Kidney (tissue), 13 donors: ENCODE measurements at regions not wholly inside any gene's neighbourhood (a gene's known extent, or its start where the extent isn't known, plus 50 kb on each side); places are given as distances from the start of the nearest gene placed in this dataset.

Experiments used
- DNase-seq, 5 donors: peaks; one replicate each; pipeline ENCODE4 v3.0.0-alpha.2; 2013 to 2020
- FAIRE-seq: peaks from 2 replicates; lab custom pipeline; 2012; peaks lifted over from hg19 to GRCh38; lab: Jason Lieb, UNC
- H3K27ac ChIP-seq, 2 donors: one replicate each; pipeline ENCODE4 v1.7.0; 2013; ENCODE audit warnings: low read depth in 2 of 2, low read length in 2 of 2, inconsistent platforms in 1 of 2
- H3K27me3 ChIP-seq: one replicate; pipeline ENCODE4 v1.7.1; 2013; ENCODE audit warnings: low read length, inconsistent platforms; ENCODE audit not compliant: control insufficient read depth, insufficient read depth
- H3K36me3 ChIP-seq, 3 donors: one replicate each; pipeline versions ENCODE4 v1.7.0 to v1.7.1; 2013; ENCODE audit warnings: low read length in 3 of 3, control low read depth in 1 of 3, inconsistent platforms in 1 of 3; ENCODE audit not compliant: insufficient read depth in 3 of 3, control insufficient read depth in 2 of 3
- H3K4me1 ChIP-seq, 3 donors: one replicate each; pipeline versions ENCODE4 v1.7.0 to v1.7.1; 2013; ENCODE audit warnings: low read length in 3 of 3, inconsistent platforms in 1 of 3, low read depth in 1 of 3; ENCODE audit not compliant: control insufficient read depth in 2 of 3, insufficient read depth in 2 of 3
- H3K4me3 ChIP-seq, 3 donors: one replicate each; pipeline versions ENCODE4 v1.7.0 to v1.8.1; 2013; ENCODE audit warnings: low read length in 3 of 3, control low read depth in 1 of 3, inconsistent platforms in 1 of 3
- H3K9ac ChIP-seq, 3 donors: one replicate each; pipeline versions ENCODE4 v1.7.0 to v1.7.1; 2013; ENCODE audit warnings: low read length in 3 of 3, control low read depth in 1 of 3, inconsistent platforms in 1 of 3
- H3K9me3 ChIP-seq, 3 donors: one replicate each; pipeline versions ENCODE4 v1.7.0 to v1.7.1; 2013; ENCODE audit warnings: low read length in 3 of 3, control low read depth in 1 of 3, inconsistent platforms in 1 of 3; ENCODE audit not compliant: control insufficient read depth in 2 of 3, insufficient read depth in 1 of 3
- CTCF ChIP-seq: IDR thresholded peaks from 3 replicates; pipeline ENCODE4 v1.5.1; 2012; ENCODE audit warnings: mild to moderate bottlenecking, moderate library complexity, borderline replicate concordance; ENCODE audit not compliant: insufficient read depth; ENCODE audit errors: extremely low read depth
- intact Hi-C: fragments of 100-400 bp; cut with DNase I; formaldehyde crosslinking; loops from one replicate; pipeline ENCODE4 v1.11.1; 2022
- donor health status: control.
- donor health status: control.
- donor health status: control.
- donor health status: control.
- donor health status: control.
- donor health status: DM: yes; HTN: yes; CAD: no.
- donor health status: Normal renal cell carcinoma (clear cell type).

DNA sequence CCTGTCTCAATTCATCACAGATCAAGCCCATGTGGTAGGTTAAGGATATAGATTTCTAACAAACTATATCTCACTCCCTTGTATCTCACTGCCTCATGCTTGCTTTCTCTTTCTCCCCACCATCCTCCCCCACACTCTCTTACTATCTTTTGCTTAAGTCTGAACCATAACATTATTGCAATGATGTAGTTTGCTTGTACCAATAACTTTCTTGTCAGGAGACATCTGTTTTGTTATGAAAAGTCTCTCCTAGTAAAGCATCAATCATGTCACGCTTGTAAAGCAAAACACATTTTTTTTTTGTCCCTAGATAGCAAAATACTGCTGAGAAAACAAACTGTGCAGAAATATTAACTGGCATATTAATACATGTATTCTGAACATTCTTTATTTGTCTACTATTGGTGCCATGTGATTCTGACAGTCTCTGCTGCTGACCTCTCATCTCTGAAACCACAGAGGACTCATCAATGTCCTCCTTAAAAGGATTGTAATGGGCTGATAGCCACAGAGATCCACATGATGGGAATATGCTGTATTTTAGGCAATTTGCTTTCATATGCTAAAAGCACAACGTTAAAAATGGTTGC is 217.5 kb downstream of the VEGFC start:
- H3K4me1 ChIP-seq, result no peaks in the 10 kb centered on the region
- no peaks in the 10 kb centered on the region for H3K9me3 ChIP-seq
- H3K4me3 ChIP-seq, result no peak overlapping the region
- intact Hi-C loops, result no loop called here
- H3K27me3 ChIP-seq, result no peaks in the 10 kb centered on the region
- no peak for FAIRE-seq
- no peaks in the 10 kb centered on the region for H3K36me3 ChIP-seq
- peak in 2 of 5 donors; percentile 22 to 46 for DNase-seq
- no peak for TF ChIP-seq CTCF
- H3K9ac ChIP-seq, result no peak overlapping the region
- no peak overlapping the region for H3K27ac ChIP-seq

DNA sequence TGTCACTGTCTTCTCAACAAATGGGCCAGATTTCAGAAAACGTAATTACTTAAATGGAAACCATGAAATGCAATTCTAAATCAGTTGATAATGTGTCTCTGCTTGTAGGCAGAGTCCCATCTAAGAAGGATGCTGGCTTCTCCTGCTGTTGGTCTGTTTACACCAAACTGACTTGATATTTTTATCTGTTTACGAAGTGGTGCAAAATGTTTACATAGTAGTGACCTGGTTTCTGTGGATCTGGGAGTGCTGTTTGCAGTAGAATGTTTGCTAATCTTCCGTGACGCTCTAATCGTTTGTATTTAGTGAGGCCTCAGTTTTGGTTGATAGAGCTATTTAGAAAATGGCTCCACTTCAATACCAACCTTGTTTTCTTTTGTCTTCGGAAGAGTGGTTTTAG is 213.5 kb downstream of the VEGFC start:
- intact Hi-C loops, result no loop called here
- no peak for FAIRE-seq
- Histone ChIP-seq H3K9ac (no peak overlapping the region), H3K36me3 (no peaks in the 10 kb centered on the region), H3K4me3 (no peak overlapping the region), H3K27me3 (no peaks in the 10 kb centered on the region), H3K9me3 (no peaks in the 10 kb centered on the region), H3K4me1 (no peaks in the 10 kb centered on the region), H3K27ac (no peak overlapping the region)
- DNase-seq, result no peak
- TF ChIP-seq CTCF, result no peak

DNA sequence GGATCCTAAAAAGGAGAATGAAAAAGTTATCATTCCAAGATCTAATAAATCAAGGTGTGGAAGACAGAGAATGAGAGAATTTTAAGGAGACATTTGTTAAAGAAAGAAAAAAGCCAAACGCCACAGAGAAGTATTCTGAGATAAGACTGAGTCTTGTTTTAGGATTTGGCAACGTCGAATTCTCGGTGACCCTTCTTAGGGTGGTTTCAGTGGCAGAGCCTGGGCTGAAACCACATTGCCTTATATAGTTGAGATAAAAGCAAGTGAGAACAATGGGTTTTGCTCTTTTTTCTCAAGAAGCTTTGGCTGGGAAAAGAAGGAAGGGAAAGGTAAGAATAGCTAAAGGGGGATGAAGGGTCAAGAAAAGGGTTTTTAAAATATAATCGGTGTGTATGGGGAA is 209.4 kb downstream of the VEGFC start:
- DNase-seq (no peak), FAIRE-seq (no peak)
- Histone ChIP-seq H3K9me3 (no peaks in the 10 kb centered on the region), H3K27me3 (no peaks in the 10 kb centered on the region), H3K9ac (no peak overlapping the region), H3K4me3 (no peak overlapping the region), H3K36me3 (no peaks in the 10 kb centered on the region), H3K4me1 (no peaks in the 10 kb centered on the region), H3K27ac (no peak overlapping the region)
- intact Hi-C loops, result no loop called here
- no peak for TF ChIP-seq CTCF

GRCh38 chr4:176584031-176584606 is 208.6 kb downstream of the VEGFC start:
- Histone ChIP-seq H3K4me1 (no peaks in the 10 kb centered on the region), H3K27ac (no peak overlapping the region), H3K4me3 (no peak overlapping the region), H3K9me3 (no peaks in the 10 kb centered on the region), H3K27me3 (no peaks in the 10 kb centered on the region), H3K36me3 (no peaks in the 10 kb centered on the region), H3K9ac (no peak overlapping the region)
- DNase-seq, result no peak
- no peak for FAIRE-seq
- intact Hi-C loops, result no loop called here
- no peak for TF ChIP-seq CTCF
